IPS-18a (cell line): ENCODE measurements at regions not wholly inside any gene's neighbourhood (a gene's known extent, or its start where the extent isn't known, plus 50 kb on each side); places are given as distances from the start of the nearest gene placed in this dataset.

Source experiments
- H3K27ac ChIP-seq: one replicate; pipeline ENCODE4 v1.5.1; 2013; ENCODE audit warnings: low read length
- H3K27me3 ChIP-seq: one replicate; pipeline ENCODE4 v1.6.1; 2013; ENCODE audit warnings: mild to moderate bottlenecking, low read length; ENCODE audit not compliant: control insufficient read depth, insufficient read depth
- H3K36me3 ChIP-seq: one replicate; pipeline ENCODE4 v1.6.1; 2013; ENCODE audit warnings: low read depth, low read length; ENCODE audit not compliant: control insufficient read depth
- H3K4me1 ChIP-seq: one replicate; pipeline ENCODE4 v1.6.1; 2013; ENCODE audit warnings: low read depth, low read length; ENCODE audit not compliant: control insufficient read depth
- H3K4me3 ChIP-seq: one replicate; pipeline ENCODE4 v1.5.1; 2013; ENCODE audit warnings: low read length
- H3K9ac ChIP-seq: one replicate; pipeline ENCODE4 v1.6.1; 2013; ENCODE audit warnings: mild to moderate bottlenecking, low read length, moderate library complexity
- H3K9me3 ChIP-seq: one replicate; pipeline ENCODE4 v1.6.1; 2013; ENCODE audit warnings: low read depth, low read length; ENCODE audit not compliant: control insufficient read depth

- Histone ChIP-seq H3K4me1 (no peaks in the 10 kb centered on the region), H3K27ac (no peak overlapping the region), H3K9ac (no peak overlapping the region), H3K36me3 (no peaks in the 10 kb centered on the region), H3K27me3 (no peaks in the 10 kb centered on the region), H3K4me3 (no peak overlapping the region), H3K9me3 (no peaks in the 10 kb centered on the region)
These were observed 455.3 kb downstream of the SOX6 start for GRCh38 chr11:15901054-15901453.

- no peak overlapping the region for H3K4me3 ChIP-seq
- no peak overlapping the region for H3K9ac ChIP-seq
- no peaks in the 10 kb centered on the region for H3K9me3 ChIP-seq
- no peaks in the 10 kb centered on the region for H3K36me3 ChIP-seq
- no peaks in the 10 kb centered on the region for H3K27me3 ChIP-seq
- H3K27ac ChIP-seq: no peak overlapping the region
- H3K4me1 ChIP-seq: no peaks in the 10 kb centered on the region
These were observed 454.6 kb downstream of the SOX6 start for GRCh38 chr11:15901790-15902189.

GRCh38 chr11:15903246-15903645 lies 453.1 kb downstream of the SOX6 start:
- Histone ChIP-seq H3K4me1 (no peaks in the 10 kb centered on the region), H3K27me3 (no peaks in the 10 kb centered on the region), H3K27ac (no peak overlapping the region), H3K9me3 (no peaks in the 10 kb centered on the region), H3K4me3 (no peak overlapping the region), H3K9ac (no peak overlapping the region), H3K36me3 (no peaks in the 10 kb centered on the region)

GRCh38 chr11:15905366-15906104 lies 450.8 kb downstream of the SOX6 start:
- Histone ChIP-seq H3K27me3 (no peaks in the 10 kb centered on the region), H3K9me3 (no peaks in the 10 kb centered on the region), H3K36me3 (no peaks in the 10 kb centered on the region), H3K4me1 (no peaks in the 10 kb centered on the region), H3K27ac (no peak overlapping the region), H3K4me3 (no peak overlapping the region), H3K9ac (no peak overlapping the region)

GRCh38 chr11:15906481-15907035 lies 449.8 kb downstream of the SOX6 start:
- Histone ChIP-seq H3K27me3 (no peaks in the 10 kb centered on the region), H3K4me3 (no peak overlapping the region), H3K9ac (no peak overlapping the region), H3K36me3 (no peaks in the 10 kb centered on the region), H3K27ac (no peak overlapping the region), H3K9me3 (no peaks in the 10 kb centered on the region), H3K4me1 (no peaks in the 10 kb centered on the region)

GRCh38 chr11:15907806-15908205 lies 448.5 kb downstream of the SOX6 start:
- Histone ChIP-seq H3K27ac (no peak overlapping the region), H3K9ac (no peak overlapping the region), H3K4me3 (no peak overlapping the region), H3K36me3 (no peaks in the 10 kb centered on the region), H3K27me3 (no peaks in the 10 kb centered on the region), H3K4me1 (no peaks in the 10 kb centered on the region), H3K9me3 (no peaks in the 10 kb centered on the region)

GRCh38 chr11:15909937-15910598 lies 446.3 kb downstream of the SOX6 start:
- Histone ChIP-seq H3K9ac (no peak overlapping the region), H3K36me3 (no peaks in the 10 kb centered on the region), H3K4me1 (no peaks in the 10 kb centered on the region)

GRCh38 chr11:15910761-15911160 lies 445.6 kb downstream of the SOX6 start:
- Histone ChIP-seq H3K36me3 (no peaks in the 10 kb centered on the region), H3K4me3 (no peak overlapping the region), H3K9me3 (no peaks in the 10 kb centered on the region), H3K27ac (no peak overlapping the region), H3K4me1 (no peaks in the 10 kb centered on the region), H3K9ac (no peak overlapping the region), H3K27me3 (no peaks in the 10 kb centered on the region)

More at GRCh38 chr11:15909937-15910598, 446.3 kb downstream of the SOX6 start:
- Histone ChIP-seq H3K9me3 (no peaks in the 10 kb centered on the region), H3K4me3 (no peak overlapping the region), H3K27me3 (no peaks in the 10 kb centered on the region), H3K27ac (no peak overlapping the region)

- no peaks in the 10 kb centered on the region for H3K9me3 ChIP-seq
- H3K36me3 ChIP-seq: no peaks in the 10 kb centered on the region
- H3K27ac ChIP-seq: no peak overlapping the region
- no peaks in the 10 kb centered on the region for H3K4me1 ChIP-seq
- H3K4me3 ChIP-seq: no peak overlapping the region
- no peaks in the 10 kb centered on the region for H3K27me3 ChIP-seq
- H3K9ac ChIP-seq: no peak overlapping the region
These were observed 444.8 kb downstream of the SOX6 start for GRCh38 chr11:15911377-15912044.

- H3K4me1 ChIP-seq: no peaks in the 10 kb centered on the region
- no peaks in the 10 kb centered on the region for H3K27me3 ChIP-seq
- no peak overlapping the region for H3K4me3 ChIP-seq
- H3K36me3 ChIP-seq: no peaks in the 10 kb centered on the region
- no peak overlapping the region for H3K27ac ChIP-seq
- H3K9ac ChIP-seq: no peak overlapping the region
- no peaks in the 10 kb centered on the region for H3K9me3 ChIP-seq
These were observed 444.1 kb downstream of the SOX6 start for GRCh38 chr11:15912291-15912690.

GRCh38 chr11:15912825-15913224 lies 443.5 kb downstream of the SOX6 start:
- no peaks in the 10 kb centered on the region for H3K9me3 ChIP-seq
- no peaks in the 10 kb centered on the region for H3K4me1 ChIP-seq
- H3K27ac ChIP-seq: no peak overlapping the region
- no peak overlapping the region for H3K9ac ChIP-seq
- H3K27me3 ChIP-seq: no peaks in the 10 kb centered on the region
- H3K4me3 ChIP-seq: no peak overlapping the region
- no peaks in the 10 kb centered on the region for H3K36me3 ChIP-seq
